Ecto neural progenitor cell (in vitro differentiated cells): ENCODE measurements at regions not wholly inside any gene's neighbourhood (a gene's known extent, or its start where the extent isn't known, plus 50 kb on each side); places are given as distances from the start of the nearest gene placed in this dataset.
"Not testable (repeated sequence)": the region's sequence is repeated elsewhere in the genome, so short reads cannot be mapped to it uniquely, and the experiment has no call there.

Experiments
- DNase-seq: peaks from one replicate; pipeline ENCODE4 v3.0.0-alpha.2; 2018; ENCODE audit warnings: low spot score

DNA sequence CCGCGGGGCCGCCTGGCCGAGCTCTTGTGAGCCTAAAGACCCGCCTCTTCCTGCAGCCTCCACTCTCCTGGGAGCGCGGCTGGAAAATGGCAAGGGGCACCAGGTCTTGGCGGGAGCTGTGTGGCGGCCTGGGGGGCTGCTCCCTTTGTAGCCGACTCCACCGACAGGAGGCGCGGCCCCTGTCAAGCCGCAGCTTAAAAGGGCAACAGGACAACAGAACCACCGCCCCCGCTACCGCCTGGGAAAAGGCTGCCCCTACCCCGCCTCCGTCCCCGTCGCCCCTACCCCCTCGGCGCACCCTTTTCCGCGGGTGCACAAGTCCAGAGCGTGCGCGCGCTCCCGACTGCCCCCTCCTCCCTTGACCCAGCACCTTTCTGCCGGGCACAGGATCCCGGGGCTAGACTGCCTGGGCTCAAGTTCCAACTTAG, 60.3 kb downstream of the GOLGA8K start:
- peak; percentile 48 for DNase-seq

DNA sequence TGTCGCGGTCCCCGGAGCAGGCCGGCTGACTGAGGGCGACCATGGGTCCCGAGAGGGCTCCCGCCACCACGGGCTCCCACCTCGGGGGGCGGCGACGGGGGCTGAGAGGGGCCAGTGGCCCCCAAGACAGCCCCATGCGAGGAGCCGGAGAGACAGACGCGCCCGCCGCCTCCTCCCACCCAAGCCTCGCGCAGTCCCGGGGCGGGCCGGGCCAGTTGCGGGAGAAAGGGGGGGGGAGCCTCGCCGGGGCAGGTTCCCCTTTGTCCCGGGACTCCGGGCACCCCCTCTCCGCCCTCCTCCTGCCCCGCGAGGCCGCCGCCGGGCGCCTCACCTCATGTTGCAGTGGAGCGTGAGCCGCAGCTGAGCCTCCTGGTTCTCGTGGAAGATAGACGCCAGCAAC, 60.8 kb downstream of the GOLGA8K start:
- not testable (repeated sequence) for DNase-seq

DNA sequence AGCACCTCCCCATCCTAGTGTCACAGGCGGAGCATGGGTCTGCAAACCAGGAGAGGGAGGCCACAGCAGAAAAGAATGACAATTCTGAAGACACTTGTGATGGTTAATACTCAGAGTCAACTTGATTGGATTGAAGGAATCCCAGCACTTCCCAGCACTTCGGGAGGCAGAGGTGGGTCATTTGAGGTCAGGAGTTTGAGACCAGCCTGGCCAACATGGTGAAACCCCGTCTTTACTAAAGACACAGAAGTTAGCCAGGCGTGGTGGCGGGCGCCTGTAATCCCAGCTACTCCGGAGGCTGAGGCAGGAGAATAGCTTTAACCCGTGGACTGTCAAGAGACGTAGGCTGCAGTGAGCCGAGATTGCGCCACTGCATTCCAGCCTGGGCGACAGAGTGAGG, 61.6 kb downstream of the GOLGA8K start:
- not testable (repeated sequence) for DNase-seq

DNA sequence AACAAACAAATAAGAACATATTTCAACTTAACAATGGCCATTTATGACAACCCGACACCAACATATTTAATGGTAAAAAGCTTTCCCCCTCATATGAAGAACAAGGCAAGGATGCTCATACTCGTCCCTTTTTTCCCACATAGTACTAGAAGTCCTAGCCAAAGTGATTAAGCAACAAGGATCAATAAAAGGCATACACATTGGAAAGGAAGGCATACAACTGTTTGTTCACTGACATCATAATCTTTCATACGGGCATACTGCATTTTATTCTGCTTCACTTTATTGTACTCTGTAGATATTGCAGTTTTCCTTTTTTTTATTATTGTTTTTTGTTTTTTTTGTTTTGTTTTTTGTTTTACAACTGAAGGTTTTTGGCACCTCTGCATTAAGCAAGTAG, 66.3 kb downstream of the GOLGA8K start:
- DNase-seq = not testable (repeated sequence)

DNA sequence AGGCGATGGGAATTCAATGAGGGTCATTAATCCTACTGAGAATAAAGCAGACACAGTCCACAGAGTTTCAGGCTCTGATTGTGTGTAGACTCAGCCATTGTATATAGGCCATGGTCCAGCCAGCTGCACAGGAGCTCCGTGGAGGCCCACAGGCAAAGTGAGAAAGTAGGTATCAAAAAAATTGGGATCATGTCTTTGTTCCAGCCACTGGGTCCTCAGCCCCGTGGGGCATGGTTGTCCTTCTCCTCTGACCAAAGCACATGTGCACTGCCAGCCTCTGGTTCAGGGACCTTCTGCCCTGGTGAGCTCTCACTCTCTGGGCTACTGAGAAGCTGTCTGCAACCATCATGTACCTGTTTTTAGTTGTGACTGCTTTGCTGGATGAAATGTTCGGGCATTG, 79.7 kb downstream of the GOLGA8K start:
- DNase-seq = not testable (repeated sequence)

DNA sequence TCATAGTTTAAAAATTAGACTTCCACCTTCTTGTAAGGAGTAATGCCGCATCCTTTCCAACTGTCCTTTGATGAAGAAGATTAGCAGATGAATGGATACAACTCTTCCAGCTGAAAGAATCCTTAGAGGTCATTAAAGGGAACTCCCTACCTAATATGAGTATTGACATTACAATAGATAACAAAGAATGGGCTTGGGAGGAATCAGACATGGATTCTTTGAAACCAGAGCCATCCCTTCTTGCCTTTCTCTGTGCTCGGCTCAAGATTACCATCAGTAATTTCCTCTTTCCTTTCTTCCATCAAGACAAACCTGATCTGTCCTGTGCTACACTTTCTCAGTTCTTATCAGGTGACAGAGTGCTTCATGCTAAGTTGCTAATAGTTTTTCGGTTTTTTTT, 83.8 kb downstream of the GOLGA8K start:
- DNase-seq = not testable (repeated sequence)

DNA sequence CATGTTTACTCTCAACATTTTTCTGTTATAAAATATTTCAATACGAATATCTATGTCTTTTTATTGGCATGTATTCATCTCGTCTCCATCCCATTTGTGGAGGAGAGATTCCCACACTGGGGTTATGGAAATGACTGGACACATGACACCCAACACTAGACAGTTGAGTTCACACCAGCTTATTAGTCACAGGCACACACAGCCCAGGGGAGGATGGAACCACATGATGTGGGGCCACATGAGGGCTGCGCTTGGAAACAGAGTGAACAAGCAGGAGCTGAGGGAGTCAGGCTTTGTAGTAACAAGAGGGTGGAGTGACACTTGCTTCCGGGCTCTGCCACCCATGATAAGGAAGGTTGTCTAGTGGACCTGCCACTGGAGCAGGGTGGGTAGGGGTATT, 86.6 kb downstream of the GOLGA8K start:
- not testable (repeated sequence) for DNase-seq

DNA sequence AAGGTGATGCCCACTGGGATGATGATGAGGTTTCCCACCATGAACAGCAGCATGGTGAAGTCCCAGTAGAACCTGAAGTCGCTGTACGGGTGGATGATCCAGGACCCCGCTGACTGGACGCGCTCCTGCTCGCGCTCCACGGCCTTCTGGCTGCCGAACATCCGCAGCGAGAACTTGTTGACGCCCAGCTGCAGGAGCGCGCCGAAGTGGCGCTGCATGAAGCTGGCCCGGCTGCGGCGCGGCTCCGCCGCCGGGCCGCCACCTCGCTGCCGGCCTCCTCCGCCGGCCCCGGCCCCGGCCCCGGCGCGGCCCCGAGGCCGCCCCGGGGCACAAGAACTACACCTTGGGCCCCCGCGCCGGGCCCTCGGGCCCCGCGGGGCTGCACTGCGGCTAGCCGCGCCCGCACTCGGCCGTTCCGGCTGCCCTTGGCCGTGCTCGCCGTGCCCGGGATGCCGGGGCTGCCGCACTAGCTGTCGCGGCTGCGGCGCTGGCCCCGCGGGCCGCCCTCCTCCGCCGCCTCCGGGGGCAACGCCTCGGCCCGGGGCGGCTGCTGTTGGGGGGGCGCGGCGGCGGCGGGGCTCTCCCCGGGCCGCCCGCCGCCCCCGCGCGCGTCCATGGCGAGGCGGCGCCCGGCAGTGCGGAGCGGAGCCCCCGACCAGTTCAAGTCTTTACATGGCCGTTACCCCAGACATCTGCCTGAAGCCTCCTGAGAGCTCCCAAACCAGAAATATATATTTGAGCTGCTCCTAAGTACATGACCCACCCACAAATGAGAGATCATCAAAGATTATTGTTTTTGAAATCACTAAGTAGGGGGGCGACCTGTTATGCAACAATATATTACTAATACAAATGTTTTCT, 87.8 kb downstream of the GOLGA8K start:
- not testable (repeated sequence) for DNase-seq

DNA sequence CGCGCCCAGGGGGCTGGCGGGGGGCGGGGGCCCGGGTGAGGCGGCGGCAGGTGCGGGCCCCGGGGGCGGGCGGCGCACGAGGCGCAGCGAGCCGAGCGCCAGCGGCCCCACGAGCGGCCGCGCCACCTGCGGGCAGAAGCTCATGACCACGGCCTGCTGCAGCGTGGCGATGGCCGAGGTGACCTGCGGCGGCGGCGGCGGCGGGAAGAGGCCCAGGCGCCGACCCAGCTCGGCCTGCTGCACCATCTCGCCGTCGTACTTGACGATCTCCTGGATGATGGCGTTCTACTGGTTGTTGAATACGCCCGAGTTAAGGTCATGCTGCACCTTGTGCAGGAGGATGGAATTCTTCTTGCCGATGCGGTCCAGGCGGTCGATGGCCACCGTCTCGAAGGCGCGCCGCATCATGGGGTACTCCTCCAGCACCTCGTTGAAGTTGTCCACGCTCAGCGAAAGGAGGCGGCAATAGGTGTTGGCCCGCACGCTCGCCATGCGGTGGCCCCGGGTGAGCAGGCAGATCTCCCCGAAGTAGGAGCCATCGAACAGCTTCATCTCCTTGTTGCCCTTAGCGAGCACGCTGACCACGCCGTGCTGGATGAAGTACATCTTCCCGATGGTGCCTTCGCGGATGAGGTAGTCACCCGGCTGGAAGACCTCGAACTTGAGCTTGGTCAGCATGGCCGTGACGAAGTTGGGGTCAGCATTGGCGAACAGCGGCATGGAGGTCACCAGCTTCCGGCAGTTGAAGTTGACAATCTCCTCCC, 89.5 kb downstream of the GOLGA8K start:
- DNase-seq = peak; percentile 19

DNA sequence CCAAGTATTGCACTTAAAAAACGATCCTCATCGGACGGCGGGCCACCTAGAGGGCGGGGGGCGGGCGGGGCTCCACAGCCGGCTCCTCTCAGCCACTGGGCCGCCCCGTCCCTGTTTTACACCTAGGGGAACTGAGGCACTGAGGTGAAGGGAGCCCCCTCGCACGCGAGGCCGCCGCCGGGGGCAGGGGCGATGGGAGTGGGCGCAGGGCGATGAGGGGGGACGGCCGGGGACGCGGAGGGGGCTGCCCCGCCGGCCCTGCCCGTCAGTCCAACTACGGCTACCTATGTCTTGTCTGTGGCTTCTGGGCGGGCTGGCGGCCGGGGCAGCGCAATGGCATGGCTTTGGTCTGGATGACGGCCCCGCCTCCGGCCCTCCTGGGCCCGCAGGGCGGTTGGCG, 90.4 kb downstream of the GOLGA8K start:
- not testable (repeated sequence) for DNase-seq

DNA sequence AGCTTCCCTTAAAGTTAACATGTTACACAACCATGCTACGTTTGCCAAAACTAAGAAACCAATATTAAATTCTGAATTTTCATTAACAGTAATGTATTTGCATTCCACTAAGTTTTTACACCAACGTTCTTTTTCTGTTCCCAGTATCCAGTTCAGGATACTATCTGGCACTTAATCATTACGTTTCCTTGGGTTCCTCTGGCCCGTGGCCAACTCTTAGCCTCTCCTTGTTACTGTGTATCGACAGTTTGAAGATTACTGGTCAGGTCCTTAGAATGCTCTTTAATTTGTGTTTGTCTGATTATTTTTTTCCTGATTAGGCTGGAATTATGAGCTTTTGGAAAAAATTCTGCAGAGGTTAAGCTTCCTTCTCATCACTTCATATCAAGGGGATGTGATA, 95.5 kb downstream of the GOLGA8K start:
- not testable (repeated sequence) for DNase-seq

DNA sequence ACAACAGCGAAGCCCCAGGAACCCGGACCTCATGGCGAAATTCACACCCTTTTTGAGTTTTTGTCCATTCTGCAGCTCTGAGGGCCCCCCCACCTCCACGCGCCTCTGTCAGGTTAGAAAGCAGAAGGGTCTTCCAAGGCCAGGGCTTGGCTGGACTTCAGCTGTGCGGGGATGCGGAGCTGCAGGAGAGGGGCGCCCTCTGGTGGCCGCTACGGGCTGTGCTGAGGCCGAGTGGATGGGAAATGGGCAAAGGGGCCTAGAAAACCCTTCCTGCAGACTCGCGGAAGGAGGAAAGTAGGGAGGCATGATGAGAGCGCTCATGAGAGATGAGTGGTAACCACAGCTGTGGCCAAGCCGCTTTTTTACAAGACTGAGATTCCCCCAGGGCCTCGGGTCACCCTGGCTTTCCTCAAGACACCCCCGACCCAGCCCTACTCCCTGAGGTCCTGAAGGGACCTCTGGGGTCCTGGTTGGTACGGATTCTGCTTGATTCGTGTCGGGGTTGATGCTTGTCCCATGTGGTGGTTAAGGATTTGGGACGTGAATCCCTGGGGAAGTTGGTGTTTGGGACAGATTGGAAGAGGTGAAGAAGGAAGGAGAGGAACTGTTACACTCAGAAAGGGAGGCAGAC, 126.8 kb downstream of the GOLGA8K start:
- peak; percentile 0 for DNase-seq

DNA sequence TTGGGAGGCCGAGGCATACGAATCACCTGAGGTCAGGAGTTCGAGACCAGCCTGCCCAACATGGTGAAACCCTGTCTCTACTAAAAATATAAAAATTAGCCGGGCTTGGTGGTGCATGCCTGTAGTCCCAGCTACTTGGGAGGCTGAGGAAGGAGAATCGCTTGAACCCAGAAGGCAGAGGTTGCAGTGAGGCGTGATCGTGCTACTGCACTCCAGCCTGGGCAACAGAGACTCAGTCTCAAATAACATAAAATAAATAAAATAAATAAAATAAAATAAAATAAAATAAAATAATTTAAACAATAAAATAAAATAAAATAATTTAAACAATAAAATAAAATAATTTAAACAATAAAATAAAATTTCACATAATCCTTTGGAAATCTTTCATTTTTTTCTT, 149.1 kb downstream of the GOLGA8K start:
- DNase-seq = not testable (repeated sequence)

DNA sequence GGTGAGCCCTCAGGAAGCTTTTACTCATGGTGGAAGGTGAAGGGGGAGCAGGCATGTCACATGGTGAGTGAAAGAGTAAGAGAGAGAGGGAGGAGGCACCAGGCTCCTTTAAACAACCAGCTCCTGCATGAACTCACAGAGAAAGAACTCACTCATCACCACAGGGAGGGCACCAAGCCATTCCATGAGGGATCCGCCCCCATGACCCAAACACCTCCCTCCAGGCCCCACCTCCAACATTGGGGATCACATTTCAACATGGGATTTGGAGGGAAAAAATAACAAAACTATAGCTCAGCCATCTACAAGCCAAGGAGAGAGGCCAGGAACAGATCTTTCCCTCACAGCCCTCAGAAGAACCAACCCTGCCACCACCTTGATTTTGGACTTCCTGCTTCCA, 153.9 kb downstream of the GOLGA8K start:
- not testable (repeated sequence) for DNase-seq

DNA sequence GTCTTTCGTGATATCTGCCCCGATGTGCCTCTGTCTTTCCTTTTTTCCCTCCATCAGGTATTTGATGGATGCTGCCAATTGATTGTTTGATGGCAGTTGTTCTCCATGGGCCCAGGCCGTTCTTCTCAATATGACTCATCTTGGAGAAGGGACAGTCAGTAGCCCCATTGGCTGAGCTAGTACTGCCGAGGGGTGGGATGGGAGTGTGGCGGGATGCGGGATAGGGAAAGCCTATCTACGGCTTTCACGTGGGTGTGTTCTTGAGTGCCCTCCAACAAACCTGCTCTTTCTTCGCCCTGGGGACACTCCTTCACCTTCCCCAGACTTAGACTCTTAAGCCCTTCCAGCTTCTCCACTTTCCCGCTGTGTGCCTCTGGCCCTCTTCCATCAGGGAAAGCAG, 159.4 kb downstream of the GOLGA8K start:
- DNase-seq = not testable (repeated sequence)

DNA sequence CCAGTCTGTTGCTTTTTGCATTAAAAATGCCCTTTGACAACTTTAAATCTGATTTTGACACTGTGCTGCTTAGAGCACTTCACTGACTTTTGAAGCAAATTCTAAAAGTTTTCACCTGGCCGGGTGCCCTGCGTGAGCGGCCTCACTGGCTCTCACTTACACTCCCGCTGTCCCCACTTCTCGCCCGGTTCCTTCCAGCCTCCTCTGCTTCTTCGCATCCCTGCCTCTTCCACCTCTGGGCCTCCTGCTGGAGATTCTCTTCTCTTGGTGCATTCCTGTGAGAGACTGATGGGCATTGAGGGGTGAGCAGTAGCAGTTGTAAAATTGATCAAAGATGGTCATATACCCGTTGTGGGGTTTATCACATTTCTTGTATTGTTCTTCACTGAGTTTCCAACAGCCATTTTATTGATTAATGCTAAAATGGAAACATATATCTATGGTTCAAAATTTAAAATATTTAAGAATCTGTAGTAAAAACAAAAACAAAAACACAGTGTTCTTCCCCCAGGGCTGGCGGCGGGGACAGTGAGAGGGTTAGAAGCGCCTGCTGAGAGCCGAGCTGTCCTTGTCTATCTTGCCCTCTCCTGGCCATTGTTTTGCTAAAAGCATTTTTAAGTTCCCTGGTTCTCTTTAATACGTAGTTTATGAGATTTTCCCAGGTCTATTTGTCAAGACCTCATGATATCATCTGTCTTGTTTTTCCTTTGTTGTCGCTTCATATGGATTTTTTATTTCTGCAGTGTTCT, 160.1 kb downstream of the GOLGA8K start:
- not testable (repeated sequence) for DNase-seq

DNA sequence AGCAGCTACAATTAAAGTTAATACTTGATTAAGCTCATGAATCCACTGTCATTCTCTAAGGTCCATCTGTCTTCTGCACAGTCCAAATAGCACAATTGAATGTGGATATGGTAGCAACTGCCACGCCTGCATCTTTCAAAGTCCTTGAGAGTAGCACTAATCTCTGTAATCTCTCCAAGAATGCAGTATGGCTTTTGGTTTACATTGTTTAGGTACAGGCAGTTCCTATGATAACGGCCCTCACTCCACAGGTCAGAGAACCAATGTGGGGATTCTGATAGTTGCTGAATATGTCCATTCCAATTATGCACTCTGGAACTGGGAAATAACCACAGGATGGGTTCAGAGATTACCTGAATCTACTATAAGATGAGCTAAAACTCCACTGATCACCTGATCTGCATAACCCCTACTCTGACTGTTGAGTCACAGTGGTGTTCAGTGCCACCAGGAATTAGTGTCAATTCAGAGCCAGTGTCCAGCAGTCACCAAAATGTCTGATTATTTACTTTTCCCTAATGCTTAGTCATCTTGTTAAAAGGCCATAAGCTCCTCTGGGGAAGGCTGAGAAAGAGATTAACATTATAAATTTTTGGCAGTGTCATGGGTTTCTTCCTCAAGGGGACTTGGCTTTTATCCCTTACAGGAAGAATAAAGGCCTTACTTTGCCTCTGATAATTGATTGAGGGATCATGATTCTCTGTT, 175.5 kb downstream of the GOLGA8K start:
- not testable (repeated sequence) for DNase-seq

DNA sequence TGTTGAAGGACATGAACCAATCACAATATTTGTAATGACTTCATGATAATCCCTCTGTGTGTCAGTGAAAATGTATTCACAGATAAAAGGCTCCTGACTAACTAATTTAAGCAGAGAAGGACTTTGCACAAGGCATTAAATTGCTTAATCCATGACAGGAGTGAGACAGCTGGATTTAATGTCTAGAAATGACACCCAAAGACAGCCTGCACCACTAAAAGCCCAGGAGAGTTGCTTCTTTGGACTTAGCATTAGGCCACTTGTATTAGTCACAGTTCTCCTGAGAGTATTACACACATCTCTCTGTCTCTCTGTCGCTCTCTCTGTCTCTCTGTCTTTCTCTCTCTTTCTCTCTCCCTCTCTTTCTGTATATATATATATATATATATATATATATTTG, 180.4 kb downstream of the GOLGA8K start:
- DNase-seq = no peak
